WI38 (cell line): ENCODE measurements at regions not wholly inside any gene's neighbourhood (a gene's known extent, or its start where the extent isn't known, plus 50 kb on each side); places are given as distances from the start of the nearest gene placed in this dataset.

ENCODE experiments used
- H3K4me3 ChIP-seq: 2 replicates; pipeline ENCODE4 v1.5.1; 2011; ENCODE audit warnings: low read depth, mild to moderate bottlenecking, control low read depth, low read length
- CTCF ChIP-seq: IDR thresholded peaks from 2 replicates; pipeline ENCODE4 v1.5.1; 2012; ENCODE audit warnings: low read depth, mild to moderate bottlenecking, control low read depth, low read length

GRCh38 chr13:40398065-40398464 is 268.4 kb downstream of the FOXO1 start:
- TF ChIP-seq CTCF = no peak
- no peak overlapping the region for H3K4me3 ChIP-seq

- H3K4me3 ChIP-seq = no peak overlapping the region
- TF ChIP-seq CTCF = no peak
Measured at GRCh38 chr13:40399756-40400155, 266.7 kb downstream of the FOXO1 start.

- TF ChIP-seq CTCF = no peak
- peak overlapping the region; percentile 21; the same call in 1 of the 2 replicates for H3K4me3 ChIP-seq
Measured at GRCh38 chr13:40401911-40402776, 264.3 kb downstream of the FOXO1 start.

- TF ChIP-seq CTCF = no peak
- H3K4me3 ChIP-seq = no peak overlapping the region
Measured at GRCh38 chr13:40402931-40403431, 263.5 kb downstream of the FOXO1 start.

GRCh38 chr13:40403509-40404241 is 262.8 kb downstream of the FOXO1 start:
- H3K4me3 ChIP-seq = no peak overlapping the region
- no peak for TF ChIP-seq CTCF

GRCh38 chr13:40404407-40404806 is 262.0 kb downstream of the FOXO1 start:
- no peak for TF ChIP-seq CTCF
- H3K4me3 ChIP-seq = no peak overlapping the region
